ENCODE measurements at regions not wholly inside any gene's neighbourhood (a gene's known extent, or its start where the extent isn't known, plus 50 kb on each side); places are given as distances from the start of the nearest gene placed in this dataset.
"Not testable (repeated sequence)": the region's sequence is repeated elsewhere in the genome, so short reads cannot be mapped to it uniquely, and the experiment has no call there.

DNA sequence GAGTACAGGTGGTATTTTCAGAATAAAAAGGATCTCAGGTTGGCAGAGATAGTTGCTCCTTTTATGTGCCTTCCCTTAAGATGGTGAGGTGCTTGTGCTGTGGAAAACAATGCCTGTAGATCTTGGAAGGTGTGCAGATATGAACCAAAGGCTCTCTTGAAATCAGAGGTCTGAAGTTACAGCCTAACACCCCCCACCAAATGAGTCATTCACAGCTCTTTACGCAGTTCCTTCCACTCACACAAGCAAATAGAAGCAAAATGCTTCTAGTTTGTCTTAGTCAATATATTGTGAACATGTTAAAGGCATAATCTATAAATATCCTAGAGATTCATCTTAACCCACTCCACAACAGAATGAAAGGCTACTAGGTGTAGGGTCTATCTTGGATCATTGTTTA is 128.9 kb upstream of the NR5A2 start:
- Histone ChIP-seq H3K27ac (ENCODE audit: low read depth in 2 of 2, low read length in 2 of 2) (no peak overlapping the region), H3K9ac (ENCODE audit: low read depth in 1 of 2, low read length in 2 of 2) (no peak overlapping the region), H3K9me3 (ENCODE audit: control insufficient read depth in 2 of 2, low read length in 2 of 2) (no peaks in the 10 kb centered on the region), H3K27me3 (ENCODE audit: control insufficient read depth in 2 of 2, insufficient read depth in 2 of 2, low read length in 2 of 2) (no peaks in the 10 kb centered on the region), H3K36me3 (ENCODE audit: control insufficient read depth in 2 of 2, insufficient read depth in 2 of 2, low read length in 2 of 2) (no peaks in the 10 kb centered on the region), H3K4me1 (ENCODE audit: control insufficient read depth in 2 of 2, insufficient read depth in 2 of 2, low read length in 2 of 2) (no peaks in the 10 kb centered on the region), H3K4me3 (ENCODE audit: low read length in 2 of 2) (no peak overlapping the region)

DNA sequence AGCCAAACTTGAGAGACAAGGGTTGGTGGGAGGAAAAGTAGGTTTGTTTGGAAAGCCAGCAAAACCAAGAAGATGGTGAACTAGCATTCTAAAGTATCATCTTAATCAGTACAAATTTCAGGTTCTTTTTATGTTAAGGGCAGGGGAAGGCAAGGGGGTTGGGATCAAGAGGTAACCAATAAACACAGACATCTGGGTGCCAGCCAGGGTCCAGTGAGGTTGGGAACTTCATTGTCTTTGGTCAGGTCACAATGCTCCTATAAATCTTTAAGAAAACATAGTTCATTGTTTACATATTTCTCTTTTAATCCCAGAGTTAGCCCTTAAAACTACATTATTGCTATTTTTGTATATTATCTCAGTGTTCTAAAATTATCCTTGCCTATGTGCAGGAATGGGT is 126.2 kb upstream of the NR5A2 start:
- no peak overlapping the region for H3K9ac ChIP-seq (ENCODE audit: low read depth in 1 of 2, low read length in 2 of 2)
- no peaks in the 10 kb centered on the region for H3K27me3 ChIP-seq (ENCODE audit: control insufficient read depth in 2 of 2, insufficient read depth in 2 of 2, low read length in 2 of 2)
- H3K27ac ChIP-seq (ENCODE audit: low read depth in 2 of 2, low read length in 2 of 2): no peak overlapping the region
- no peak overlapping the region for H3K4me3 ChIP-seq (ENCODE audit: low read length in 2 of 2)
- no peaks in the 10 kb centered on the region for H3K36me3 ChIP-seq (ENCODE audit: control insufficient read depth in 2 of 2, insufficient read depth in 2 of 2, low read length in 2 of 2)
- no peaks in the 10 kb centered on the region for H3K4me1 ChIP-seq (ENCODE audit: control insufficient read depth in 2 of 2, insufficient read depth in 2 of 2, low read length in 2 of 2)
- H3K9me3 ChIP-seq (ENCODE audit: control insufficient read depth in 2 of 2, low read length in 2 of 2): no peaks in the 10 kb centered on the region

DNA sequence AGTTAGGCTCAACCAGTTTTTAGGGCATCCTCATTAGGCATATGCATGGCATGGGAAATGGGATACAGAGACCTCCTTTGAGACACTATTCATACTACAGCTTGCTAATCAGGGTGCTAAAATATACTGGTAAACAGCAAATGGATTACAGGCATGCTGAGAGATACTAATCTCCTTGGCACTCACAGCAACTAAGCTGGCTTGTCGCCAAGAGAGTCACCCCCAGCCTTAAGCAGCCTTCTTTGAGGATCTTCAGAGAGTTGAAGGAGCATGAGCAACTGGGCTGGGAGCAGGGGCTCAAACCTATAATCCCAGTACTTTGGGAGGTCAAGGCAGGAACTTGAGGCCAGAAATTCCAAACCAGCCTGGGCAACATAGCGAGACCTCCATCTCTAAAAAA is 120.1 kb upstream of the NR5A2 start:
- Histone ChIP-seq H3K27ac (ENCODE audit: low read depth in 2 of 2, low read length in 2 of 2) (no peak overlapping the region), H3K9me3 (ENCODE audit: control insufficient read depth in 2 of 2, low read length in 2 of 2) (no peaks in the 10 kb centered on the region), H3K9ac (ENCODE audit: low read depth in 1 of 2, low read length in 2 of 2) (no peak overlapping the region), H3K36me3 (ENCODE audit: control insufficient read depth in 2 of 2, insufficient read depth in 2 of 2, low read length in 2 of 2) (no peaks in the 10 kb centered on the region), H3K4me1 (ENCODE audit: control insufficient read depth in 2 of 2, insufficient read depth in 2 of 2, low read length in 2 of 2) (no peaks in the 10 kb centered on the region), H3K27me3 (ENCODE audit: control insufficient read depth in 2 of 2, insufficient read depth in 2 of 2, low read length in 2 of 2) (no peaks in the 10 kb centered on the region), H3K4me3 (ENCODE audit: low read length in 2 of 2) (no peak overlapping the region)

DNA sequence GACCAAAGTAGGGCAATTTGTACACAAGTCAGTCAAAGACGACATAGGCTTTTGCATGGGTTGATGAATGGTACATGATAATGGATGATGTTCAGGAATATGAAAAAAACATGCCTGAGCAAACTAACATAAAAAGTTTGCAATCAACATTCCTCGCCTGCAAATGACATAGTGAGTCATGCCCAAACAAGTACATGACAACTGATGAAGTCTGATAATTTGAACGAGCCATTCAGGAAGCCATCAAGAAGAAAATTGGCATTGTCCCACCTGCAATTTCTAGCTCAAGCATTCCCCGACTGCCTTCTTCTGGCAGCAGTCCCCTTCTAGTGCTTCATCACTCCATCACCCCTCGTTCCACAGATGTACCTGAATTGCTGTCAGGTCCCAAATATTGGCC is 118.4 kb upstream of the NR5A2 start:
- H3K4me3 ChIP-seq (ENCODE audit: low read length in 2 of 2): no peak overlapping the region
- no peaks in the 10 kb centered on the region for H3K4me1 ChIP-seq (ENCODE audit: control insufficient read depth in 2 of 2, insufficient read depth in 2 of 2, low read length in 2 of 2)
- H3K36me3 ChIP-seq (ENCODE audit: control insufficient read depth in 2 of 2, insufficient read depth in 2 of 2, low read length in 2 of 2): no peaks in the 10 kb centered on the region
- H3K27me3 ChIP-seq (ENCODE audit: control insufficient read depth in 2 of 2, insufficient read depth in 2 of 2, low read length in 2 of 2): no peaks in the 10 kb centered on the region
- no peak overlapping the region for H3K9ac ChIP-seq (ENCODE audit: low read depth in 1 of 2, low read length in 2 of 2)
- no peaks in the 10 kb centered on the region for H3K9me3 ChIP-seq (ENCODE audit: control insufficient read depth in 2 of 2, low read length in 2 of 2)
- no peak overlapping the region for H3K27ac ChIP-seq (ENCODE audit: low read depth in 2 of 2, low read length in 2 of 2)

DNA sequence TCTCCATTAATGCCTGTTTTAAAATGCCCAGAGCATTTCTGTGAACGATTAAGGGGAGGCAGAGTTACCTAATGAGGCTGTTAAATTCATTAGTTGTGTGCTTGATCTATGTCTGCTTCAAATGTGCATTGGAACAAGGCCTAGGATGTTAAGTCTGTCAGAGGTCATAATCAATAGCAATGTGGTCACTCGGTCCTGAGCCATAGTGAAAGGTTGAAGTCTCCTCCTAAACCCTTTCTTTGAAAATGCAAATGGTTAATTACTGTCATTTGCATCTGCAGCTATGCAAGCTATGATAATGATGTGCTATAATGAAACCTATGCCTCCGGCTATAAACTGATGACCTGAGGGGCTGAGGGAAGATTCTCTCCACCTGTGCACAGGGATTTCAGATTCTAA is 114.2 kb upstream of the NR5A2 start:
- H3K27me3 ChIP-seq (ENCODE audit: control insufficient read depth in 2 of 2, insufficient read depth in 2 of 2, low read length in 2 of 2): no peaks in the 10 kb centered on the region
- no peaks in the 10 kb centered on the region for H3K36me3 ChIP-seq (ENCODE audit: control insufficient read depth in 2 of 2, insufficient read depth in 2 of 2, low read length in 2 of 2)
- no peak overlapping the region for H3K9ac ChIP-seq (ENCODE audit: low read depth in 1 of 2, low read length in 2 of 2)
- H3K27ac ChIP-seq (ENCODE audit: low read depth in 2 of 2, low read length in 2 of 2): no peak overlapping the region
- H3K4me3 ChIP-seq (ENCODE audit: low read length in 2 of 2): no peak overlapping the region
- H3K9me3 ChIP-seq (ENCODE audit: control insufficient read depth in 2 of 2, low read length in 2 of 2): no peaks in the 10 kb centered on the region
- H3K4me1 ChIP-seq (ENCODE audit: control insufficient read depth in 2 of 2, insufficient read depth in 2 of 2, low read length in 2 of 2): no peaks in the 10 kb centered on the region

DNA sequence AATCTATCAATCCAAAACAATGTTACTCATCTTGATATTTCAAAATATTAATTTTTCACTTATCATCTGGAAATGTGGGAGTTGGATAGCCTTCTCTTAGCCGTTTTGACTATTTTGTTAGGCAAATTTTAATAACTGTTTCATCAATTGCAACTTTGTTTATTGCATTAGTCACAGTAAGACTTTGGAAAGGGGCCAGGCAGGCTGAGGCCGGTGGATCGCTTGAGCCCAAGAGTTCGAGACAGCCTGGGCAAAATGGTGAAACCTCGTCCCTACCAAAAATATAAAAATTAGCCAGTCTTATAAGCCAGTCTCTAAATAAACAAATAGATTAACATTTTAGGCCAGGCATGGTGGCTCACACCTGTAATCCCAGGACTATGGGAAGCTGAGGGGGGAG is 113.0 kb upstream of the NR5A2 start:
- H3K36me3 ChIP-seq (ENCODE audit: control insufficient read depth in 2 of 2, insufficient read depth in 2 of 2, low read length in 2 of 2): no peaks in the 10 kb centered on the region
- no peaks in the 10 kb centered on the region for H3K4me1 ChIP-seq (ENCODE audit: control insufficient read depth in 2 of 2, insufficient read depth in 2 of 2, low read length in 2 of 2)
- H3K27me3 ChIP-seq (ENCODE audit: control insufficient read depth in 2 of 2, insufficient read depth in 2 of 2, low read length in 2 of 2): no peaks in the 10 kb centered on the region
- no peaks in the 10 kb centered on the region for H3K9me3 ChIP-seq (ENCODE audit: control insufficient read depth in 2 of 2, low read length in 2 of 2)
- no peak overlapping the region for H3K27ac ChIP-seq (ENCODE audit: low read depth in 2 of 2, low read length in 2 of 2)
- H3K9ac ChIP-seq (ENCODE audit: low read depth in 1 of 2, low read length in 2 of 2): no peak overlapping the region
- H3K4me3 ChIP-seq (ENCODE audit: low read length in 2 of 2): no peak overlapping the region

DNA sequence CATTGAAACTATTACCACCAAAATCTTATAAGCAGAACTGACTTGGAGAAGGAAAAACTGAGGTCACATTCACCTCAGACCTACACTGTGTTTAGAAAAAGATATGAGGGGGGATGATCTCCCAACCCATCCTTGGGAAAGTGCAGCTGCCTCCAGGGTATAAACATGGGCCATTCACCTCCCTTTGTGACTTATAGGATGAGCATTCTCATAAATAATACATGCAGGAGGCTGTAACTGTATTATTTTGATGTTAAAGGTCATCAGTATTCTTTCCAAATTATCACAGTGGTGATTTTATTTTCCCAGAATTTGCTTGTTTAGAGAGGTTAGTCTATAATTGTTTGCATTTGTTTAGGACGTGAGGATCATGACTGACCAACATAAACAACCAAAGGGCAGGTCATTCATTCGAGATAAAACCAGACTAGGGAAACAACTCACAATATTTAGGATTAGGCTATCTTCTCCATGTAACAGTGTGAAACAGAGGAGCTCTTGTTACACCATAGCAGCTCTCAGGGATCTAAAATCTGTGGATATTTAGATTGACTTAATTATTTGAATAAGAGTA is 109.2 kb upstream of the NR5A2 start:
- Histone ChIP-seq H3K4me3 (ENCODE audit: low read length in 2 of 2) (no peak overlapping the region), H3K27ac (ENCODE audit: low read depth in 2 of 2, low read length in 2 of 2) (no peak overlapping the region), H3K27me3 (ENCODE audit: control insufficient read depth in 2 of 2, insufficient read depth in 2 of 2, low read length in 2 of 2) (no peaks in the 10 kb centered on the region), H3K9ac (ENCODE audit: low read depth in 1 of 2, low read length in 2 of 2) (no peak overlapping the region), H3K4me1 (ENCODE audit: control insufficient read depth in 2 of 2, insufficient read depth in 2 of 2, low read length in 2 of 2) (no peaks in the 10 kb centered on the region), H3K9me3 (ENCODE audit: control insufficient read depth in 2 of 2, low read length in 2 of 2) (no peaks in the 10 kb centered on the region), H3K36me3 (ENCODE audit: control insufficient read depth in 2 of 2, insufficient read depth in 2 of 2, low read length in 2 of 2) (no peaks in the 10 kb centered on the region)

DNA sequence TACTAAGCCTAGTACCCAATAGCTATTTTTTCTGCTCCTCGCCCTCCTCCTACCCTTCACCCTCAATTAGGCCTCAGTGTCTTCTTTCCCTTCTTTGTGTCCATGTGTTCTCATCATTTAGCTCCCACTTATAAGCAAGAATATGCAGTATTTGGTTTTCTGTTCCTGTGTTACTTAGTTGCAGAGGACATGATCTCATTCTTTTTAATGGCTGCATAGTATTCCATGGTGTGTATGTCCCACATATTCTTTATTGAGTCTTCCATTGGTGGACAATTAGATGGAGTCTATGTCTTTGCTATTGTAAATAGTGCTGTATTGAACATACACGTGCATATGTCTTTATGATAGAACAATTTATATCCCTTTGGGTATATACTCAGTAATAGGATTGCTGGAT is 106.9 kb upstream of the NR5A2 start:
- H3K27ac ChIP-seq (ENCODE audit: low read depth in 2 of 2, low read length in 2 of 2): no peak overlapping the region
- H3K4me1 ChIP-seq (ENCODE audit: control insufficient read depth in 2 of 2, insufficient read depth in 2 of 2, low read length in 2 of 2): no peaks in the 10 kb centered on the region
- H3K27me3 ChIP-seq (ENCODE audit: control insufficient read depth in 2 of 2, insufficient read depth in 2 of 2, low read length in 2 of 2): no peaks in the 10 kb centered on the region
- H3K36me3 ChIP-seq (ENCODE audit: control insufficient read depth in 2 of 2, insufficient read depth in 2 of 2, low read length in 2 of 2): no peaks in the 10 kb centered on the region
- no peak overlapping the region for H3K4me3 ChIP-seq (ENCODE audit: low read length in 2 of 2)
- H3K9me3 ChIP-seq (ENCODE audit: control insufficient read depth in 2 of 2, low read length in 2 of 2): no peaks in the 10 kb centered on the region
- H3K9ac ChIP-seq (ENCODE audit: low read depth in 1 of 2, low read length in 2 of 2): no peak overlapping the region

DNA sequence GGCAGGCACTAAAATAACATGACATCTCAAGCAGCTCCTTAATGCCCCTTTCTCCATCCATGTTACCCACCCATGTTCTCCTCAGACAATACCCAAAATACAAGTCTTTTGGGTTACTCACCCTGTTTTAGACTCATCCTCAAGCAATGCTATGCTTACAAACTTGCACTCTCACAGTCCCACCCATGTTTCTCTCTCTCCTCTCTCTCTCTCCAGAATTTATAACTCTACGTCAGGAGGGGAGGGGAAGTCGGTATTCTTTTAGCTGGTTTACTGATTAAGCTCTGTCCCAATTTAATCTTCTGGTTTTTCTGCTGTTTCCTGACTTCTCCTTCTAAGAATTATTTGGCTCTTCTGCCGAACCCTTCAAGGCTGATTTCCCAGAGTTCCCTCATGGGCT is 98.0 kb upstream of the NR5A2 start:
- H3K27ac ChIP-seq (ENCODE audit: low read depth in 2 of 2, low read length in 2 of 2): no peak overlapping the region
- no peaks in the 10 kb centered on the region for H3K27me3 ChIP-seq (ENCODE audit: control insufficient read depth in 2 of 2, insufficient read depth in 2 of 2, low read length in 2 of 2)
- H3K9me3 ChIP-seq (ENCODE audit: control insufficient read depth in 2 of 2, low read length in 2 of 2): no peaks in the 10 kb centered on the region
- H3K4me3 ChIP-seq (ENCODE audit: low read length in 2 of 2): no peak overlapping the region
- H3K36me3 ChIP-seq (ENCODE audit: control insufficient read depth in 2 of 2, insufficient read depth in 2 of 2, low read length in 2 of 2): no peaks in the 10 kb centered on the region
- no peaks in the 10 kb centered on the region for H3K4me1 ChIP-seq (ENCODE audit: control insufficient read depth in 2 of 2, insufficient read depth in 2 of 2, low read length in 2 of 2)
- no peak overlapping the region for H3K9ac ChIP-seq (ENCODE audit: low read depth in 1 of 2, low read length in 2 of 2)

DNA sequence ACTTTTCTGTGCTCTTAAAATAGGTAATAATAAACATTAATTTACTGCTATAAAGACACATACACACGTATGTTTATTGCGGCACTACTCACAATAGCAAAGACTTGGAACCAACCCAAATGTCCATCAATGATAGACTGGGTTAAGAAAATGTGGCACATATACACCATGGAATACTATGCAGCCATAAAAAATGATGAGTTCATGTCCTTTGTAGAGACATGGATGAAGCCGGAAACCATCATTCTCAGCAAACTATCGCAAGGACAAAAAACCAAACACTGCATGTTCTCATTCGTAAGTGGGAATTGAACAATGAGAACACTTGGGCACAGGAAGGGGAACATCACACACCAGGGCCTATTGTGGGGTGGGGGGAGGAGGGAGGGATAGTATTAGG is 97.4 kb upstream of the NR5A2 start:
- H3K27ac ChIP-seq (ENCODE audit: low read depth in 2 of 2, low read length in 2 of 2); H3K4me1 ChIP-seq (ENCODE audit: control insufficient read depth in 2 of 2, insufficient read depth in 2 of 2, low read length in 2 of 2); H3K4me3 ChIP-seq (ENCODE audit: low read length in 2 of 2); H3K9ac ChIP-seq (ENCODE audit: low read depth in 1 of 2, low read length in 2 of 2); H3K36me3 ChIP-seq (ENCODE audit: control insufficient read depth in 2 of 2, insufficient read depth in 2 of 2, low read length in 2 of 2); H3K9me3 ChIP-seq (ENCODE audit: control insufficient read depth in 2 of 2, low read length in 2 of 2); H3K27me3 ChIP-seq (ENCODE audit: control insufficient read depth in 2 of 2, insufficient read depth in 2 of 2, low read length in 2 of 2): not testable (repeated sequence)

Data from mucosa of rectum (tissue), 2 donors.